Chondrocyte (in vitro differentiated cells): ENCODE measurements at regions not wholly inside any gene's neighbourhood (a gene's known extent, or its start where the extent isn't known, plus 50 kb on each side); places are given as distances from the start of the nearest gene placed in this dataset.

ENCODE experiments used
- DNase-seq: peaks from one replicate; pipeline ENCODE4 v3.0.0; 2021; ENCODE audit warnings: mixed read lengths, low spot score
- H3K27ac Mint-ChIP-seq: one replicate; pipeline ENCODE4 v1.8.0; 2021; ENCODE audit warnings: mild to moderate bottlenecking, moderate library complexity, mixed read lengths; ENCODE audit not compliant: unreplicated experiment
- H3K27me3 Mint-ChIP-seq: 2 replicates; pipeline ENCODE4 v1.8.0; 2021; ENCODE audit warnings: low read depth, mixed read lengths
- H3K36me3 Mint-ChIP-seq: 2 replicates; pipeline ENCODE4 v1.8.0; 2021; ENCODE audit warnings: low read depth, mixed read lengths
- H3K4me1 Mint-ChIP-seq: 2 replicates; pipeline ENCODE4 v1.8.0; 2021; ENCODE audit warnings: low read depth, mild to moderate bottlenecking, mixed read lengths
- H3K4me3 Mint-ChIP-seq: one replicate; pipeline ENCODE4 v1.8.0; 2021; ENCODE audit warnings: mild to moderate bottlenecking, moderate library complexity, mixed read lengths; ENCODE audit not compliant: unreplicated experiment
- H3K9me3 Mint-ChIP-seq: 2 replicates; pipeline ENCODE4 v1.8.0; 2021; ENCODE audit warnings: low read depth, mixed read lengths
- CTCF ChIP-seq: fragments of 200-600 bp; sonication (generic); IDR thresholded peaks from 2 replicates; pipeline ENCODE4 v1.5.0; 2021; ENCODE audit warnings: antibody characterized with exemption, mild to moderate bottlenecking, moderate library complexity

GRCh38 chr2:117693651-117694050 lies 120.8 kb upstream of the DDX18 start:
- H3K27me3 Mint-ChIP-seq = peaks cover 3% of the 10 kb centered on the region
- no peaks in the 10 kb centered on the region for H3K36me3 Mint-ChIP-seq
- H3K4me3 Mint-ChIP-seq = no peak overlapping the region
- H3K4me1 Mint-ChIP-seq = no peaks in the 10 kb centered on the region
- TF ChIP-seq CTCF = no peak
- peaks cover 3% of the 10 kb centered on the region for H3K9me3 Mint-ChIP-seq
- no peak for DNase-seq
- no peak overlapping the region for H3K27ac Mint-ChIP-seq

- H3K27me3 Mint-ChIP-seq = no peaks in the 10 kb centered on the region
- H3K9me3 Mint-ChIP-seq = peaks cover 3% of the 10 kb centered on the region
Measured at GRCh38 chr2:117698287-117698686, 116.2 kb upstream of the DDX18 start.

GRCh38 chr2:117698819-117699218 lies 115.7 kb upstream of the DDX18 start:
- Mint-ChIP-seq H3K36me3 (no peaks in the 10 kb centered on the region), H3K4me3 (no peak overlapping the region), H3K27ac (no peak overlapping the region), H3K9me3 (peaks cover 3% of the 10 kb centered on the region), H3K27me3 (no peaks in the 10 kb centered on the region), H3K4me1 (no peaks in the 10 kb centered on the region)
- no peak for DNase-seq
- no peak for TF ChIP-seq CTCF

More at GRCh38 chr2:117698287-117698686, 116.2 kb upstream of the DDX18 start:
- TF ChIP-seq CTCF = no peak
- Mint-ChIP-seq H3K27ac (no peak overlapping the region), H3K4me1 (no peaks in the 10 kb centered on the region), H3K4me3 (no peak overlapping the region), H3K36me3 (no peaks in the 10 kb centered on the region)
- no peak for DNase-seq

- Mint-ChIP-seq H3K4me1 (no peaks in the 10 kb centered on the region), H3K36me3 (no peaks in the 10 kb centered on the region), H3K27me3 (no peaks in the 10 kb centered on the region), H3K4me3 (no peak overlapping the region), H3K9me3 (peaks cover 4% of the 10 kb centered on the region), H3K27ac (no peak overlapping the region)
- TF ChIP-seq CTCF = no peak
- DNase-seq = no peak
Measured at GRCh38 chr2:117700471-117700870, 114.0 kb upstream of the DDX18 start.

GRCh38 chr2:117701365-117701764 lies 113.1 kb upstream of the DDX18 start:
- no peak overlapping the region for H3K4me3 Mint-ChIP-seq
- DNase-seq = no peak
- peaks cover 2% of the 10 kb centered on the region for H3K9me3 Mint-ChIP-seq
- H3K27me3 Mint-ChIP-seq = no peaks in the 10 kb centered on the region
- H3K4me1 Mint-ChIP-seq = no peaks in the 10 kb centered on the region
- no peak for TF ChIP-seq CTCF
- no peak overlapping the region for H3K27ac Mint-ChIP-seq
- H3K36me3 Mint-ChIP-seq = no peaks in the 10 kb centered on the region
